ENCODE measurements at regions not wholly inside any gene's neighbourhood (a gene's known extent, or its start where the extent isn't known, plus 50 kb on each side); places are given as distances from the start of the nearest gene placed in this dataset.
"Not testable (repeated sequence)": the region's sequence is repeated elsewhere in the genome, so short reads cannot be mapped to it uniquely, and the experiment has no call there.

DNA sequence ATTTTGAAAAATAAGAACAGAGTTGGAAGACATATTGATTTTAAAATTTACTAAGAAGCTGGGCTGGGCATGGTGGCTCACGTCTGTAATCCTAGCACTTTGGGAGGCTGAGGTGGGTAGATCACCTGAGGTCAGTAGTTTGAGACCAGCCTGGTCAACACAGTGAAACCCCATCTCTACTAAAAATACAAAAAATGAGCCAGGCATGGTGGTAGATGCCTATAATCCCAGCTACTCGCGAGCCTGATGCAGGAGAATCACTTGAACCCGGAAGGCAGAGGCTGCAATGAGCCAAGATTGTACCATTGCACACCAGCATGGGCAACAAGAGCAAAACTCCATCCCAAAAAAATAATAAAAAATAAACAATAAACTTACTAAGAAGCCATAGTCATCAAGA lies 262.5 kb downstream of the GOLGA6L6 start:
- in situ Hi-C loops (cut with MboI; ENCODE audit: low sequenced_read_pairs); H3K4me3 ChIP-seq: not testable (repeated sequence)
- H3K9me3 ChIP-seq: peaks cover 39% of the 10 kb centered on the region

DNA sequence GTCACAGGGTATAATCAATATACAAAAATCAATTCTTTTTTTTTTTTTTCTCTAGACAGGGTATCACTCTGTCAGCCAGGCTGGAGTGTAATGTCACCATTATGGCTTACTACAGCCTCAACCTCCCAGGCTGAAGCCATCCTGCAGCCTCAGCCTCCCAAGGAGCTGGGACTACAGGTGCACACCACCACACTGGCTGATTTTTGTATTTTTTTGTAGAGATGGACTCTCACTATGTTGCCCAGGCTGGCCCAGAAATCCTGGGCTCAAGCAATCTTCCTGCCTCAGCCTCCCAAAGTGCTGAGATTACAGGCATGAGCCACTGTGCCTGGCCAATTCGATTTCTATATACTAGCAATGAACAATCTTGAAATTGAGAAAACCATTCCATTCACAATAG lies 263.2 kb downstream of the GOLGA6L6 start:
- in situ Hi-C loops (cut with MboI; ENCODE audit: low sequenced_read_pairs); H3K4me3 ChIP-seq; DNase-seq (ENCODE audit: low spot score in 2 of 2); H3K4me1 ChIP-seq; H3K27me3 ChIP-seq (ENCODE audit: low read depth); H3K36me3 ChIP-seq (replicated peaks): not testable (repeated sequence)
- peaks cover 38% of the 10 kb centered on the region for H3K9me3 ChIP-seq

More for the DNA sequence above, 262.5 kb downstream of the GOLGA6L6 start:
- not testable (repeated sequence) for DNase-seq (ENCODE audit: low spot score in 2 of 2); H3K36me3 ChIP-seq (replicated peaks); H3K27me3 ChIP-seq (ENCODE audit: low read depth); H3K4me1 ChIP-seq

DNA sequence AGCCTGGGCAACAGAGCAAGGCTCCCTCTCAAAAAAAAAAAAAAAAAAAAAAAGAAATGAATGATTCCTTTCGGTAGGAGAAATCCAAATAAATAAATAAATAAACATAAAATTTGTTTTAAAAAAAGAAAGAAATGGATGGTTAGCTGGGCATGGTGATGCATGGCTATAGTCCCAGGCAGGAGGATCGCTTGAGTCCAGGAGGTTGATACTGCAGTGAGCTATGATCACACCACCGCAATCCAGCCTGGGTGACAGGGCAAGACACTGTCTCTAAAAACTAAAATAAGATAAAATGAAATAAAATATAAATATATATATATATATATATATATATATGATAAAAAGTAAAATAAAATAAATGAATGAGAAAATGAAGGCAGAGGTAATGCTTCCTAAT lies 264.1 kb downstream of the GOLGA6L6 start:
- DNase-seq (ENCODE audit: low spot score in 2 of 2); H3K36me3 ChIP-seq (replicated peaks); H3K4me1 ChIP-seq; H3K27me3 ChIP-seq (ENCODE audit: low read depth); in situ Hi-C loops (cut with MboI; ENCODE audit: low sequenced_read_pairs); H3K4me3 ChIP-seq: not testable (repeated sequence)
- H3K9me3 ChIP-seq: peaks cover 43% of the 10 kb centered on the region

- H3K27me3 ChIP-seq (ENCODE audit: low read depth): not testable (repeated sequence)
Measured at GRCh38 chr15:20276312-20277114, 265.1 kb downstream of the GOLGA6L6 start.

GRCh38 chr15:20275373-20275967 lies 266.1 kb downstream of the GOLGA6L6 start:
- DNase-seq (ENCODE audit: low spot score in 2 of 2); H3K4me1 ChIP-seq; H3K27me3 ChIP-seq (ENCODE audit: low read depth); H3K36me3 ChIP-seq (replicated peaks); in situ Hi-C loops (cut with MboI; ENCODE audit: low sequenced_read_pairs); H3K4me3 ChIP-seq: not testable (repeated sequence)
- peaks cover 46% of the 10 kb centered on the region for H3K9me3 ChIP-seq

More at GRCh38 chr15:20276312-20277114, 265.1 kb downstream of the GOLGA6L6 start:
- peaks cover 47% of the 10 kb centered on the region for H3K9me3 ChIP-seq
- DNase-seq (ENCODE audit: low spot score in 2 of 2); H3K4me1 ChIP-seq; in situ Hi-C loops (cut with MboI; ENCODE audit: low sequenced_read_pairs); H3K4me3 ChIP-seq; H3K36me3 ChIP-seq (replicated peaks): not testable (repeated sequence)

DNA sequence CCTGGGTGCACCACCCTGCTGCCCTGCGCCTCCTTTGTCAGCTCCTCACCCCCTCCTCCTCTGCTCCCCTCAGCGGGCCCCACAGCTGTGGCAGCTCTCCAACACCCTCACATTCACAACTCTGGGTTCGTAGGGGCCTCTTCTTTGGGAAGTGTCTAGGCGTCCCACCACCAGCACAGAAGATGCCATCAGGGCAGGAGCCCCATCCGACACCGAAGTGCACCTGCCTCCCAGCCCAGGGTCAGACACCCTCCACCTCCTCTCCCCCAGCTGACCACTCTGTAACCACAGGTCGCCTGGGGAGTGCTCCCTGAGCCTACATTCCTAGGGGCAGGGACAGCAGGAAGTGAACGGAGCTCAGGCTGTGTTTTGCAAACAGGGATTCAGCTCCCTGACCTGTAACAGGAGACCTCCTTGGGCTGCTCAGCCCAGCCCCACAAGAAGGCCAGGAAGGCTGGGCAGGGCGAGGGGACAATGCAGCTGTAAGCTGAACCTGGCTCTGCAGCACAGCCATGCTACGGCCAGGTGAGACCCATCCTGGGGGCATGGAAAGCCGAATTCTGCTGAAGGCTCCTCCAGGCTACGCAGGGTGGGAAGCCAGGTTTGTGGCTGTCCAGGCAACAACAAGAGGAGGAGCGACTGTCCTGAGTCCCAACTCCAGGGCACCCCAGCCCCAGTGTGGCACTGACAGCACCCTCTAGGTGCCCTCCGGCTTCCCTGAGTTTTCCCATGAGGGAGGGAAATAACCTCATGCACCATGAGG lies 269.0 kb downstream of the GOLGA6L6 start:
- no peaks in the 10 kb centered on the region for H3K27me3 ChIP-seq (ENCODE audit: low read depth)
- no peak overlapping the region for H3K4me3 ChIP-seq
- in situ Hi-C loops (cut with MboI; ENCODE audit: low sequenced_read_pairs): no loop called here
- no peaks in the 10 kb centered on the region for H3K4me1 ChIP-seq
- DNase-seq (ENCODE audit: low spot score in 2 of 2): no peak
- H3K36me3 ChIP-seq (replicated peaks): no peaks in the 10 kb centered on the region
- H3K9me3 ChIP-seq: peaks cover 51% of the 10 kb centered on the region

- H3K36me3 ChIP-seq (replicated peaks): no peaks in the 10 kb centered on the region
- H3K4me1 ChIP-seq: no peaks in the 10 kb centered on the region
- peaks cover 52% of the 10 kb centered on the region for H3K9me3 ChIP-seq
- in situ Hi-C loops (cut with MboI; ENCODE audit: low sequenced_read_pairs): no loop called here
- no peak overlapping the region for H3K4me3 ChIP-seq
- no peaks in the 10 kb centered on the region for H3K27me3 ChIP-seq (ENCODE audit: low read depth)
- no peak for DNase-seq (ENCODE audit: low spot score in 2 of 2)
Measured at GRCh38 chr15:20271647-20272046, 270.0 kb downstream of the GOLGA6L6 start.

DNA sequence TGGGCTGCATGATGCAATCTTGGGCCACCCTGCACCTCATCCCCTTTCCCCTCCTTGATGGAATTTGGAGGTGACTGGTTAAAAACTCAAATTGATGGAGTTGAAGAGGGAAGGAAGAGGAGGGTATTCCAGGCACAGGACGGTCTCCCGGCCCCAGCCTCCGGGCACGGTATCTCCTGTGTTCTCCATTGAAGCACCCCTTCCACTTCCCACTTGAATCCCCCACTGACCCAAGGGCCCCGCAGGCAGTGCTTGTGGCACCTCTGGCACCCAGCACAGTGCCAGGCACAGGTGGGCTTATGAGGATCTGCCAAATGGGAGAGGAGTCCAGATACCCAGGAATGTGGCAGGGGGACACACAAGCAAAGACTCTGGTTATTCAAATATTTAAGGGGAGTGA lies 271.6 kb downstream of the GOLGA6L6 start:
- not testable (repeated sequence) for H3K4me1 ChIP-seq; H3K4me3 ChIP-seq; DNase-seq (ENCODE audit: low spot score in 2 of 2); H3K27me3 ChIP-seq (ENCODE audit: low read depth); H3K36me3 ChIP-seq (replicated peaks)
- in situ Hi-C loops (cut with MboI; ENCODE audit: low sequenced_read_pairs): loop anchor here (10.0 kb wide), 1 partner anchor 125 kb away; no protein-coding TSS in a partner anchor
- H3K9me3 ChIP-seq: peaks cover 46% of the 10 kb centered on the region

DNA sequence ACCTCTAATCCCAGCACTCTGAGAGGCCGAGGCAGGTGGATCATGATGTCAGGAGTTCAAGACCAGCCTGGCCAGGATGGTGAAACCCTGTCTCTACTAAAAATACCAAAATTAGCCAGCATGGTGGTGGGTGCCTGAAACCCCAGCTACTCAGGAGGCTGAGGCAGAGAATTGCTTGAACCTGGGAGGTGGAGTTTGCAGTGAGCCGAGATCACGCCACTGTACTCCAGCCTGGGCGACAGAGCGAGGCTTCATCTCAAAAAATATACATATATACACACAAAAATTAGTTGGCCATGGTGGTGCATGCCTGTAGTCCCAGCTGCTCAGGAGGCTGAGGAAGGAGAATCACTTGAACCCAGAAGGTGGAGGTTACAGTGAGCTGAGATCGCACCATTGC lies 273.6 kb downstream of the GOLGA6L6 start:
- H3K4me1 ChIP-seq; H3K4me3 ChIP-seq; DNase-seq (ENCODE audit: low spot score in 2 of 2); H3K36me3 ChIP-seq (replicated peaks); H3K27me3 ChIP-seq (ENCODE audit: low read depth): not testable (repeated sequence)
- peaks cover 46% of the 10 kb centered on the region for H3K9me3 ChIP-seq
- in situ Hi-C loops (cut with MboI; ENCODE audit: low sequenced_read_pairs): loop anchor here (10.0 kb wide), 1 partner anchor 127 kb away; no protein-coding TSS in a partner anchor

GRCh38 chr15:20267051-20267730 lies 274.4 kb downstream of the GOLGA6L6 start:
- peaks cover 40% of the 10 kb centered on the region for H3K9me3 ChIP-seq
- H3K4me3 ChIP-seq; H3K4me1 ChIP-seq; DNase-seq (ENCODE audit: low spot score in 2 of 2); H3K27me3 ChIP-seq (ENCODE audit: low read depth); H3K36me3 ChIP-seq (replicated peaks): not testable (repeated sequence)
- in situ Hi-C loops (cut with MboI; ENCODE audit: low sequenced_read_pairs): loop anchor here (10.0 kb wide), 1 partner anchor 128 kb away; no protein-coding TSS in a partner anchor

GRCh38 chr15:20265710-20266109 lies 275.9 kb downstream of the GOLGA6L6 start:
- in situ Hi-C loops (cut with MboI; ENCODE audit: low sequenced_read_pairs): loop anchor here (10.0 kb wide), 1 partner anchor 129 kb away; no protein-coding TSS in a partner anchor
- peaks cover 31% of the 10 kb centered on the region for H3K9me3 ChIP-seq
- H3K4me1 ChIP-seq: not testable (repeated sequence)

DNA sequence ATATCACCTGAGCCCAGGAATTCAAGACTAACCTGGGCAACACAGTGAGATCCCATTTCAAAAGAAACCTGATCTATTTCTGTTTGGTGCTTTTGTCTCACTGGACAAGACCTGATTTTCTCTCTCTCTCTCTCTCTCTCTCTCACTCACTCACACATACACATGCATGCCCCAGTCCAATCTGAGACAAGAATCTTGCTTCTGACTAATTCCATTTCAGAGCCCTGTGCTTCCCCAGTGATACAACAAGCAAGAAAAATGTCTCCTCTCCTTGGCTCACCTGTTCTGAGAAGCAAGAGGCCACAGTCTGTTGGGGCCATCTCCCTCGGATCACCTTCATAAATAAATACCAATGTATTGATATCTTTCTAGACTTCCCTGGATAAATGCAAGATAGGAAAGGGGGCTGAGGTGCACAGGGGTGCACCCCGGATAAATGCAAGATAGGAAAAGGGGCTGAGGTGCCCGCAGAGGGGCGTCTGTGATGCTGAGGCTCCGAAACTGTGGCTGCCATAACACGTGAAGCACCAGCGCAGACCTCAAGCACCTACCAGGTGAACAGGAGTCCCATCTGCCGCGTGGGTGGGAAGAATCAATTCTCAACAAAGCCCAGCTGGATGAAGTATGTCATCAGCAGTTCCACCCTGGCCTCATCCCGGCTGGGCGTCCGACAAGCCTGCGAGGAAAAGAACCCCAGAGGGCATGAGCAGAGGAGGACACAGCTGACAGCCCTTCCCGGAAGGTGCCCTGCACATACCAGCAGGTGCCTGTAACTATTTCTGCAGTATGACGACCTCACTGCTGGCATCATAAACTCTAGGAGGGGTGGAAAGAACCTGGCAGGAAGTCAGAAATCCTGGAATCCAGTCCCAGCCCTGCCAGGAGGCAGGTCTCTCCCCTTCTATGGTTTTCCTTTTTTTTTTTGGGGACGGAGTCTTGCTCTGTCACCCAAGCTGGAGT lies 280.0 kb downstream of the GOLGA6L6 start:
- not testable (repeated sequence) for H3K27me3 ChIP-seq (ENCODE audit: low read depth); H3K4me1 ChIP-seq; DNase-seq (ENCODE audit: low spot score in 2 of 2); H3K4me3 ChIP-seq; H3K36me3 ChIP-seq (replicated peaks)
- peaks cover 15% of the 10 kb centered on the region for H3K9me3 ChIP-seq
- in situ Hi-C loops (cut with MboI; ENCODE audit: low sequenced_read_pairs): loop anchor here (10.0 kb wide), 1 partner anchor 133 kb away; no protein-coding TSS in a partner anchor

More at GRCh38 chr15:20265710-20266109, 275.9 kb downstream of the GOLGA6L6 start:
- DNase-seq (ENCODE audit: low spot score in 2 of 2); H3K36me3 ChIP-seq (replicated peaks); H3K27me3 ChIP-seq (ENCODE audit: low read depth); H3K4me3 ChIP-seq: not testable (repeated sequence)
